ENCODE measurements at regions not wholly inside any gene's neighbourhood (a gene's known extent, or its start where the extent isn't known, plus 50 kb on each side); places are given as distances from the start of the nearest gene placed in this dataset.

DNA sequence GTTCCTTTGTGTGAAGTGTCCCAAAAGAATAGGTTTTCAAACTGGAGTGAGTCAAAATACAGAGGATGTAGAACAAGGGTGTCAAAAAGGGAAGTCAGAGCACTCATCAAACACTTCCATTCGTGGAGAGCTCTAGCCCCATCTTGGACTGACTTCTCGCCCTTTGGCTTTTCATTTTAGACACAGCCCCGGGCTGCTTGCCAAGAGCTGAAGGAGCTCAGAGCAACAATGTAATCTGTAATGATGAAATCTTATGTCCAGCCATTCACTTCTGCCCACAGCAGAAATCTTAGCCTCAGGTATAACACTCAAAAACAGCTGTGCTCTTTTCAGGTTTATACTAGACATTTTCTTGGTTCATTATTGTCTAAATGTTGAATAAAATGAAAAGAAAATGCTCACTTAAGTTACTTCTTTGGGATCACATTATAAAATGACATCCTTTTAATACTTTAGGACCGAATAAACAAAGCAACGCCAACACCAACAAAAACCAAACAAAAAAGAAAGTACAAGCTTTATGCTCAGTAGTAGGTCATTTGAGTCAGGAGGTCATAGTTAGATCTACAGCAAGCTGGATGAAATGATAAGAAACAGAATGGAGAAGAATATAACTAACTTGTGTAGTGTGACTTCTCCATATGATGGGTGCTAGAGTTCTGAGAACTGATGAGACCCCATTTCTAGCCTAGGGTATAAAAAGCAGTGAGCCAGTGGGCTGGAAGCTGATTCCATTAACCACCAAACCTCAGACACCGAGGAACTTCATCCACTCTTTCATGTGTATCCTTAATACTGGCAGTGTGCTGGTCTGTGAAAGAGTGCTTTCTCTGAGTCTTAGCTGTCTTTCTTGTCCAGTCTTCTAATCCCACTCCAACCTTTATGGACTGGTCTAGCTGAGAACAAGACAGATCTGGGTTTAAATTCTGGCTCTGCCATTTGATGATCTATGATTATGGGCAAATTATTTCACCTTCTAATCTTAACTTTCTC, 131.8 kb upstream of the SLC7A14 start:
- peaks cover 0 to 4% (median 0%) of the 10 kb centered on the region in 4 donors for H3K9me3 ChIP-seq (ENCODE audit: control insufficient read depth in 4 of 4, insufficient read depth in 3 of 4, low read length in 3 of 4)
- ATAC-seq (ENCODE audit: insufficient read depth, low FRiP score), result no peak
- no peaks in the 10 kb centered on the region for H3K36me3 ChIP-seq (ENCODE audit: control insufficient read depth in 4 of 4, insufficient read depth in 4 of 4, low read length in 4 of 4)
- peak in 2 of 3 donors; percentile 9 to 31 for DNase-seq
- H3K27me3 ChIP-seq (ENCODE audit: control insufficient read depth in 3 of 3, insufficient read depth in 3 of 3, low read length in 2 of 3), result peaks cover 0 to 3% (median 0%) of the 10 kb centered on the region in 3 donors
- 64 to 76% methylated on average over 6 of the region's 6 CpGs for WGBS, 2 donors
- TF ChIP-seq, protein P1, sequence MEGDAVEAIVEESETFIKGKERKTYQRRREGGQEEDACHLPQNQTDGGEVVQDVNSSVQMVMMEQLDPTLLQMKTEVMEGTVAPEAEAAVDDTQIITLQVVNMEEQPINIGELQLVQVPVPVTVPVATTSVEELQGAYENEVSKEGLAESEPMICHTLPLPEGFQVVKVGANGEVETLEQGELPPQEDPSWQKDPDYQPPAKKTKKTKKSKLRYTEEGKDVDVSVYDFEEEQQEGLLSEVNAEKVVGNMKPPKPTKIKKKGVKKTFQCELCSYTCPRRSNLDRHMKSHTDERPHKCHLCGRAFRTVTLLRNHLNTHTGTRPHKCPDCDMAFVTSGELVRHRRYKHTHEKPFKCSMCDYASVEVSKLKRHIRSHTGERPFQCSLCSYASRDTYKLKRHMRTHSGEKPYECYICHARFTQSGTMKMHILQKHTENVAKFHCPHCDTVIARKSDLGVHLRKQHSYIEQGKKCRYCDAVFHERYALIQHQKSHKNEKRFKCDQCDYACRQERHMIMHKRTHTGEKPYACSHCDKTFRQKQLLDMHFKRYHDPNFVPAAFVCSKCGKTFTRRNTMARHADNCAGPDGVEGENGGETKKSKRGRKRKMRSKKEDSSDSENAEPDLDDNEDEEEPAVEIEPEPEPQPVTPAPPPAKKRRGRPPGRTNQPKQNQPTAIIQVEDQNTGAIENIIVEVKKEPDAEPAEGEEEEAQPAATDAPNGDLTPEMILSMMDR (IDR thresholded peaks at IDR 0.05; ENCODE audit: control extremely low read depth, extremely low read depth), result no peak
- no peak overlapping the region for H3K9ac ChIP-seq (ENCODE audit: insufficient read depth in 1 of 2, low read length in 2 of 2)
- no peak overlapping the region for H3K27ac ChIP-seq (ENCODE audit: low read depth in 1 of 2, low read length in 1 of 2)
- no peak overlapping the region for H3K4me3 ChIP-seq
- peaks cover 0 to 3% (median 0%) of the 10 kb centered on the region in 5 donors for H3K4me1 ChIP-seq (ENCODE audit: control insufficient read depth in 5 of 5, insufficient read depth in 5 of 5, low read length in 5 of 5)

DNA sequence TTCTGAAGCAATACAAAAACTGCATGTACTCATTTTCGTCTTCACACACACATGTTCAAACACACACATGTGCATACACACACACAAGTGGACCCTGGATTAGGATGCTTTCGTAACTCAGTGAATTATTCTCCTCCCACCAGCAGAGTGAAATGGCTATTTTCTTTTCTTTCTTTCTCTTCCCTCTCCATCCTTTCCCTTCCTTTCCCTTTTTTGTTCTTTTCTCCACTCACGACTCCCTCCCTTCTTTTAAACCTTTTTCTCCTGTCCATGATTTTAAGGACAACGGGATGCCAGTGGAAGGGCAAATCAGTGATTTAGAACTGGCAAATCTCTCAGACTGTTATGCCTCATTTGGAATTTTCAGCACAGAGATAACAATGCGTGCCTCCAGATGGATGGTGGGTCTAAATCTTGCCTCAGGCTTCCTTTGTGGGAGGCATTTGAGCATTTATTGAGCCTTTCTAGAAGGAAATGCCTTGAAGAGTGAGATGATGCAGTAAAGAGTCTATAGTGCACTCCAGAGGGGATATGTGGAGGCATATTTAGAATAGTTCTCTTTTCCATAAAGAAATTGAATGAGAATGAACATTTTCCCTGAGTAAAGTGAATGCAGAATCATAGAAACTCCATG, 130.4 kb upstream of the SLC7A14 start:
- Histone ChIP-seq H3K27me3 (ENCODE audit: control insufficient read depth in 3 of 3, insufficient read depth in 3 of 3, low read length in 2 of 3) (peaks cover 0 to 3% (median 0%) of the 10 kb centered on the region in 3 donors), H3K9me3 (ENCODE audit: control insufficient read depth in 4 of 4, insufficient read depth in 3 of 4, low read length in 3 of 4) (peaks cover 0 to 4% (median 0%) of the 10 kb centered on the region in 4 donors), H3K9ac (ENCODE audit: insufficient read depth in 1 of 2, low read length in 2 of 2) (no peak overlapping the region), H3K27ac (ENCODE audit: low read depth in 1 of 2, low read length in 1 of 2) (no peak overlapping the region), H3K4me1 (ENCODE audit: control insufficient read depth in 5 of 5, insufficient read depth in 5 of 5, low read length in 5 of 5) (peaks cover 0 to 3% (median 0%) of the 10 kb centered on the region in 5 donors), H3K36me3 (ENCODE audit: control insufficient read depth in 4 of 4, insufficient read depth in 4 of 4, low read length in 4 of 4) (no peaks in the 10 kb centered on the region), H3K4me3 (no peak overlapping the region)
- TF ChIP-seq, protein P1 (IDR thresholded peaks at IDR 0.05; ENCODE audit: control extremely low read depth, extremely low read depth), result no peak
- DNase-seq (no peak), ATAC-seq (ENCODE audit: insufficient read depth, low FRiP score) (no peak)
- WGBS, 2 donors, result 80 to 87% methylated on average over 5 of the region's 5 CpGs

DNA sequence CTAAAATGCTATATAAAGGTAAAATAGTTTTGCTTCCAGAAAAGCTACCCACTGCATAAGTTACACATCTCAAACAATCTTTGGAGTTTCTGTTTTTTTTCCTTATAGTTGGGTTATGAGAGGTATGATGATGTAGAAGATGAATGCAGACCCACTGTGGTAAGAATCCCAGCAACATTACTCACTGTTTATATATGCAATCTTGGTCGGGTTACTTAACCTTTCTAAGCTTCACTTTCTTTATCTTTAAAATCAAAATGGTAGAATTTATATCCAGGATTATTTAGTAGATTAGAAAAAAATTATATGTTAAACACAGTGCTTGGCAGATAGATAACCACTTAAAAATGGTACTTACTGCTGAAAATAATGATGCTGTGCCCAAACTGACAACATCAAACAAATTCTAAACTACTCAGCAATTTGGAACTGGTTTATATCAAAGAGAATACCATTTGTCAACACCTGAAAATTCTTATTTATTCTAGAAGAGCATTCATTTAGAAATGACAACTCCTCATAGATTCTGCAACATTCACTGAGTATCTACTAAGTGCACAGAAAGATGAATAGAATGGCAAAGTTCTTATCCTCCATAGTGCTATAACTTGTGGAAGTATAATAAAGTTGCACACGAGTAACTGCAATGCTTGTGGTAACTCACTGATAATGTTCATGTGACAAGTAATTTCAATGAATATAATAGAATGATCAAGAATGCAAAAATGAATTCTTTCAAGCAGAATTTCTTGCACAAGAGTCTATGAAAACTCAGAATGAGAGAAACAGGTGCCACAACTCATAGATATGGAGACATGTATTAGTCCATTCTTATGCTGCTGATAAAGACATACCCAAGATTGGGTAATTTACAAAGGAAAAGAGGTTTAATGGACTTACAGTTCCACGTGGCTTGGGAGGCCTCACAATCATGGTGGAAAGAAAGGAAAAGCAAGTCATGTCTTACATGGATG, 129.0 kb upstream of the SLC7A14 start:
- Histone ChIP-seq H3K9ac (ENCODE audit: insufficient read depth in 1 of 2, low read length in 2 of 2) (no peak overlapping the region), H3K4me1 (ENCODE audit: control insufficient read depth in 5 of 5, insufficient read depth in 5 of 5, low read length in 5 of 5) (peaks cover 0 to 3% (median 0%) of the 10 kb centered on the region in 5 donors), H3K9me3 (ENCODE audit: control insufficient read depth in 4 of 4, insufficient read depth in 3 of 4, low read length in 3 of 4) (peaks cover 0 to 4% (median under 1%) of the 10 kb centered on the region in 4 donors), H3K27ac (ENCODE audit: low read depth in 1 of 2, low read length in 1 of 2) (no peak overlapping the region), H3K4me3 (no peak overlapping the region), H3K36me3 (ENCODE audit: control insufficient read depth in 4 of 4, insufficient read depth in 4 of 4, low read length in 4 of 4) (no peaks in the 10 kb centered on the region), H3K27me3 (ENCODE audit: control insufficient read depth in 3 of 3, insufficient read depth in 3 of 3, low read length in 2 of 3) (peaks cover 0 to 3% (median 0%) of the 10 kb centered on the region in 3 donors)
- ATAC-seq (ENCODE audit: insufficient read depth, low FRiP score) (no peak), DNase-seq (no peak)
- 74 to 84% methylated on average over 3 of the region's 3 CpGs for WGBS, 2 donors
- TF ChIP-seq, protein P1 (IDR thresholded peaks at IDR 0.05; ENCODE audit: control extremely low read depth, extremely low read depth), result no peak
